IMR-90 (cell line): ENCODE measurements at regions not wholly inside any gene's neighbourhood (a gene's known extent, or its start where the extent isn't known, plus 50 kb on each side); places are given as distances from the start of the nearest gene placed in this dataset.

Experiments
- ATAC-seq: fragments of 200-7000 bp; cut with Tn5 transposase; 2 replicates; pipeline ENCODE4 v1.9.1; 2020; ENCODE audit warnings: low read depth, mild to moderate bottlenecking, moderate library complexity
- BruUV-seq: library from RNA; stranded (reverse); fragments of 400-500 nt; replicated peaks from 2 replicates; lab custom pipeline; 2021; lab: Mats Ljungman, UMichigan
- CTCF ChIA-PET: fragments of 300-600 bp; formaldehyde crosslinking; extraction: SDS; loops from one replicate; lab custom pipeline; 2021; ENCODE audit warnings: antibody characterized with exemption; lab: Yijun Ruan, JAX
- POLR2A ChIA-PET: fragments of 300-600 bp; sonication (Branson Sonifier 250); formaldehyde crosslinking; loops from one replicate; lab custom pipeline; 2022; ENCODE audit warnings: antibody characterized with exemption; ENCODE audit not compliant: unreplicated experiment; lab: Charles Lee
- DNase-seq: peaks from one replicate; pipeline ENCODE4 v3.0.0; 2013
- H2AFZ ChIP-seq: replicated peaks from 2 replicates; pipeline ENCODE3; 2013; ENCODE audit warnings: low read length, mild to moderate bottlenecking; ENCODE audit not compliant: poor library complexity
- H2AK5ac ChIP-seq: 2 replicates; pipeline ENCODE4 v1.6.1; 2013; ENCODE audit warnings: low read depth, low read length, inconsistent platforms
- H2AK9ac ChIP-seq: replicated peaks from 2 replicates; pipeline ENCODE3; 2013; ENCODE audit warnings: mild to moderate bottlenecking, low read depth, low read length, moderate library complexity; ENCODE audit not compliant: poor library complexity
- H2BK120ac ChIP-seq: 2 replicates; pipeline ENCODE4 v1.6.1; 2013; ENCODE audit warnings: low read depth, low read length, inconsistent platforms
- H2BK15ac ChIP-seq: 3 replicates; pipeline ENCODE4 v1.6.1; 2013; ENCODE audit warnings: low read depth, low read length, inconsistent platforms
- H2BK20ac ChIP-seq: 2 replicates; pipeline ENCODE4 v1.6.1; 2013; ENCODE audit warnings: low read depth, mild to moderate bottlenecking, inconsistent platforms, low read length, moderate library complexity
- H2BK5ac ChIP-seq: 2 replicates; pipeline ENCODE4 v1.6.1; 2013; ENCODE audit warnings: mild to moderate bottlenecking, low read depth, low read length, inconsistent platforms; ENCODE audit not compliant: poor library complexity, severe bottlenecking
- H3K14ac ChIP-seq: replicated peaks from 2 replicates; pipeline ENCODE4 v1.6.1; 2013; ENCODE audit warnings: low read depth, low read length, inconsistent platforms
- H3K18ac ChIP-seq: 2 replicates; pipeline ENCODE4 v1.6.1; 2013; ENCODE audit warnings: low read depth, low read length, control low read depth
- H3K23ac ChIP-seq: 2 replicates; pipeline ENCODE4 v1.6.1; 2013; ENCODE audit warnings: low read depth, low read length, inconsistent platforms
- H3K27ac ChIP-seq: 2 replicates; pipeline ENCODE4 v1.5.1; 2013; ENCODE audit warnings: mild to moderate bottlenecking, control low read depth, low read length; ENCODE audit not compliant: insufficient read depth
- H3K27me3 ChIP-seq: 2 replicates; pipeline ENCODE4 v1.6.1; 2013; ENCODE audit warnings: low read length; ENCODE audit not compliant: control insufficient read depth, insufficient read depth
- H3K36me3 ChIP-seq: 2 replicates; pipeline ENCODE4 v1.6.1; 2013; ENCODE audit warnings: low read length, mixed read lengths; ENCODE audit not compliant: control insufficient read depth, insufficient read depth
- H3K4ac ChIP-seq: 2 replicates; pipeline ENCODE4 v1.6.1; 2013; ENCODE audit warnings: low read depth, low read length, inconsistent platforms
- H3K4me1 ChIP-seq: 2 replicates; pipeline ENCODE4 v1.6.1; 2013; ENCODE audit warnings: low read length, mixed read lengths; ENCODE audit not compliant: control insufficient read depth, insufficient read depth
- H3K4me2 ChIP-seq: 2 replicates; pipeline ENCODE4 v1.6.1; 2013; ENCODE audit warnings: low read depth, mild to moderate bottlenecking, control low read depth, low read length, moderate library complexity
- H3K4me3 ChIP-seq: 2 replicates; pipeline ENCODE4 v1.5.1; 2013; ENCODE audit warnings: low read depth, mild to moderate bottlenecking, control low read depth, low read length, moderate library complexity; ENCODE audit not compliant: insufficient read depth
- H3K56ac ChIP-seq: 2 replicates; pipeline ENCODE4 v1.6.1; 2013; ENCODE audit warnings: low read length, inconsistent platforms; ENCODE audit not compliant: insufficient read depth; ENCODE audit errors: extremely low read depth
- H3K79me1 ChIP-seq, 2 experiments: 2 replicates each; pipeline ENCODE4 v1.6.1; 2013; ENCODE audit warnings: low read length in 2 of 2, inconsistent platforms in 1 of 2, low read depth in 1 of 2
- H3K9ac ChIP-seq: 2 replicates; pipeline ENCODE4 v1.6.1; 2013; ENCODE audit warnings: low read depth, low read length, control low read depth
- H3K9me1 ChIP-seq: 2 replicates; pipeline ENCODE4 v1.6.1; 2013; ENCODE audit warnings: low read length, inconsistent platforms; ENCODE audit not compliant: insufficient read depth
- H3K9me3 ChIP-seq: 2 replicates; pipeline ENCODE4 v1.6.1; 2013; ENCODE audit warnings: low read length; ENCODE audit not compliant: control insufficient read depth, insufficient read depth
- H4K20me1 ChIP-seq: 2 replicates; pipeline ENCODE4 v1.6.1; 2013; ENCODE audit warnings: low read length, inconsistent platforms; ENCODE audit not compliant: insufficient read depth
- H4K5ac ChIP-seq: 2 replicates; pipeline ENCODE4 v1.6.1; 2013; ENCODE audit warnings: mild to moderate bottlenecking, low read depth, low read length, control low read depth
- H4K8ac ChIP-seq, 2 experiments: 2 replicates each; pipeline ENCODE4 v1.6.1; 2013; ENCODE audit warnings: low read depth in 2 of 2, low read length in 2 of 2, control low read depth in 1 of 2, inconsistent platforms in 1 of 2
- H4K91ac ChIP-seq: 2 replicates; pipeline ENCODE4 v1.6.1; 2013; ENCODE audit warnings: low read depth, low read length, inconsistent platforms; ENCODE audit not compliant: insufficient read depth
- FOS ChIP-seq: fragments of 150-350 bp; IDR thresholded peaks from 2 replicates; pipeline ENCODE4 v1.6.1; 2016; ENCODE audit warnings: low read depth, low read length
- MAFK ChIP-seq: IDR thresholded peaks from 2 replicates; pipeline ENCODE4 v1.6.1; 2012; ENCODE audit warnings: low read depth, low read length, improper control_type of control experiment
- MAZ ChIP-seq: IDR thresholded peaks from 2 replicates; pipeline ENCODE4 v1.6.1; 2012; ENCODE audit warnings: low read depth, mild to moderate bottlenecking, low read length, improper control_type of control experiment, moderate library complexity, borderline replicate concordance
- NFE2L2 ChIP-seq: fragments of 150-350 bp; IDR thresholded peaks from 2 replicates; pipeline ENCODE4 v1.6.1; 2016; ENCODE audit warnings: low read depth, mild to moderate bottlenecking, low read length
- POLR2A ChIP-seq: IDR thresholded peaks from 2 replicates; pipeline ENCODE4 v1.6.1; 2012; ENCODE audit warnings: mild to moderate bottlenecking, low read depth, low read length
- RCOR1 ChIP-seq: IDR thresholded peaks from 2 replicates; pipeline ENCODE4 v1.6.1; 2012; ENCODE audit warnings: mild to moderate bottlenecking, low read length, improper control_type of control experiment; ENCODE audit not compliant: insufficient replicate concordance
- RFX5 ChIP-seq: IDR thresholded peaks from 2 replicates; pipeline ENCODE4 v1.8.0; 2012; ENCODE audit warnings: low read depth, mild to moderate bottlenecking, low read length, moderate library complexity
- dilution Hi-C: fragments of 300-500 bp; cut with HindIII; formaldehyde crosslinking; loops from one replicate; pipeline ENCODE4 v1.14.3; 2018; ENCODE audit warnings: low sequenced_read_pairs; ENCODE audit not compliant: unreplicated experiment
- in situ Hi-C: fragments of 300-500 bp; cut with MboI; formaldehyde crosslinking; loops from 3 replicates; pipeline ENCODE4 v1.14.3; 2019; ENCODE audit warnings: low sequenced_read_pairs, inconsistent platforms, mixed read lengths
- intact Hi-C: fragments of 100-400 bp; cut with micrococcal nuclease; formaldehyde crosslinking; loops from 2 replicates; pipeline ENCODE4 v1.10.0; 2022

DNA sequence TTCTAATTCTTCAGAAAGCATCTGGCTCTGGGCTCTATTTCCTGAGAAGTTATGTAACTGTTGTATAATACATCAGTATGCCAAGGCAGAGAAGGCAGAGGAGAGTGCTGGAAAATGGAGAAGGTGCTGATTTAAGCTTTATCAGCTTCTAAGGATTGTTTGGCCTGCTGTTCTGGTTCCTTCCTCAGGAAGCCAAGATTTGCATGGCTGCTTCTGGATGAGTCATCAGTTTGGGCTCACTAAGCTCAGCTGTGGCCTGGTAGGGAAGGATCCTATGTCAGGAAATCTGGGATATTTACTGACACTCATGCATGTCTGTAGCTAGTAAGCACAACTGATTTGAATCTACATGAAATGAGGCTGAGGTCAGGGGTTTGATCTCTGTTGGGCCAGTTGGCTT lies 73.2 kb upstream of the ADGRL4 start:
- TF ChIP-seq NFE2L2 = peak; percentile 50; the same call in 1 of the 2 replicates
- TF ChIP-seq FOS = peak; percentile 95
- TF ChIP-seq MAFK = peak; percentile 50
- no peak for TF ChIP-seq POLR2A
- TF ChIP-seq MAZ = no peak
- TF ChIP-seq RCOR1 = no peak
- TF ChIP-seq RFX5 = peak; percentile 29; the same call in 1 of the 2 replicates

More for the DNA sequence above, 73.2 kb upstream of the ADGRL4 start:
- Histone ChIP-seq H3K4ac (peak overlapping the region; percentile 17), H4K8ac (peak overlapping the region in 1 of 2 experiments; percentile 38; a peak in 1 of 4 replicates), H2AK9ac (no peak overlapping the region), H3K18ac (0 out of 2 replicates have a peak overlapping the region, but pooled peaks have one; percentile 35), H3K9me3 (no peaks in the 10 kb centered on the region), H3K23ac (no peak overlapping the region), H3K14ac (no peak overlapping the region; the same call in 1 of the 2 replicates), H3K79me1 (no peaks in the 10 kb centered on the region), H3K4me3 (no peak overlapping the region), H3K9ac (no peak overlapping the region), H3K9me1 (no peaks in the 10 kb centered on the region), H4K91ac (no peak overlapping the region), H3K36me3 (no peaks in the 10 kb centered on the region), H2AK5ac (no peak overlapping the region), H4K20me1 (no peaks in the 10 kb centered on the region), H2BK5ac (peak overlapping the region; percentile 80), H2BK120ac (peak overlapping the region; percentile 84), H3K4me1 (0 out of 2 replicates have a peak, but pooled peaks cover 1% of the 10 kb centered on the region), H3K56ac (no peak overlapping the region), H2BK15ac (no peak overlapping the region), H3K27ac (peak overlapping the region; percentile 72; the same call in 1 of the 2 replicates), H2BK20ac (peak overlapping the region; percentile 44; the same call in 1 of the 2 replicates), H3K27me3 (no peaks in the 10 kb centered on the region), H2AFZ (peak overlapping the region; percentile 25), H3K4me2 (no peak overlapping the region), H4K5ac (no peak overlapping the region)
- in situ Hi-C loops (no loop called here), dilution Hi-C loops (no loop called here), intact Hi-C loops (no loop called here)
- ChIA-PET CTCF (no interaction called here), POLR2A (no interaction called here)
- peak; percentile 99 for ATAC-seq
- DNase-seq = peak; percentile 93
- BruUV-seq = no TSS peak
